ENCODE measurements at regions not wholly inside any gene's neighbourhood (a gene's known extent, or its start where the extent isn't known, plus 50 kb on each side); places are given as distances from the start of the nearest gene placed in this dataset.

GRCh38 chr4:161203865-161204264, 959.9 kb downstream of the FSTL5 start:
- TF ChIP-seq CTCF (IDR thresholded peaks at IDR 0.05) (no peak), EZH2 (IDR thresholded peaks at IDR 0.05; ENCODE audit: borderline replicate concordance, insufficient read depth, low read depth, low read length, poor library complexity, severe bottlenecking) (no peak)

Measured in B cell (primary cell).